Stimulated activated CD8-positive, alpha-beta memory T cell treated with anti-CD3 and anti-CD28 coated beads, Interleukin-7, amount 100 ng/mL, for 24 hours (primary cell): ENCODE measurements at regions not wholly inside any gene's neighbourhood (a gene's known extent, or its start where the extent isn't known, plus 50 kb on each side); places are given as distances from the start of the nearest gene placed in this dataset.

ENCODE experiments used
- DNase-seq: peaks from one replicate; pipeline ENCODE4 v3.0.0-alpha.2; 2020; ENCODE audit warnings: low read depth

- no peak for DNase-seq
Measured at GRCh38 chr10:78774999-78775711, 293.6 kb upstream of the ZMIZ1 start.

GRCh38 chr10:78775891-78776290 lies 292.9 kb upstream of the ZMIZ1 start:
- no peak for DNase-seq

GRCh38 chr10:78776756-78777155 lies 292.0 kb upstream of the ZMIZ1 start:
- no peak for DNase-seq

GRCh38 chr10:78777466-78777865 lies 291.3 kb upstream of the ZMIZ1 start:
- no peak for DNase-seq

- DNase-seq, result no peak
Measured at GRCh38 chr10:78777867-78778266, 290.9 kb upstream of the ZMIZ1 start.

GRCh38 chr10:78778444-78779338 lies 290.1 kb upstream of the ZMIZ1 start:
- DNase-seq, result no peak

GRCh38 chr10:78779339-78779955 lies 289.3 kb upstream of the ZMIZ1 start:
- DNase-seq, result no peak

- no peak for DNase-seq
Measured at GRCh38 chr10:78780551-78780961, 288.2 kb upstream of the ZMIZ1 start.

GRCh38 chr10:78781251-78781913 lies 287.4 kb upstream of the ZMIZ1 start:
- no peak for DNase-seq

- DNase-seq, result no peak
Measured at GRCh38 chr10:78781991-78782390, 286.8 kb upstream of the ZMIZ1 start.

GRCh38 chr10:78782441-78782840 lies 286.3 kb upstream of the ZMIZ1 start:
- DNase-seq, result no peak

GRCh38 chr10:78783753-78784152 lies 285.0 kb upstream of the ZMIZ1 start:
- DNase-seq, result no peak

GRCh38 chr10:78784546-78784945 lies 284.2 kb upstream of the ZMIZ1 start:
- no peak for DNase-seq

- no peak for DNase-seq
Measured at GRCh38 chr10:78785066-78785465, 283.7 kb upstream of the ZMIZ1 start.

GRCh38 chr10:78785991-78786390 lies 282.8 kb upstream of the ZMIZ1 start:
- no peak for DNase-seq

GRCh38 chr10:78787125-78787524 lies 281.6 kb upstream of the ZMIZ1 start:
- DNase-seq, result no peak

- no peak for DNase-seq
Measured at GRCh38 chr10:78794736-78795455, 273.9 kb upstream of the ZMIZ1 start.

- DNase-seq, result no peak
Measured at GRCh38 chr10:78798976-78799730, 269.6 kb upstream of the ZMIZ1 start.

- DNase-seq, result no peak
Measured at GRCh38 chr10:78800006-78800405, 268.8 kb upstream of the ZMIZ1 start.

- DNase-seq, result no peak
Measured at GRCh38 chr10:78800535-78801320, 268.0 kb upstream of the ZMIZ1 start.
